ENCODE measurements at regions not wholly inside any gene's neighbourhood (a gene's known extent, or its start where the extent isn't known, plus 50 kb on each side); places are given as distances from the start of the nearest gene placed in this dataset.

- no peak overlapping the region for H2AFZ ChIP-seq (ENCODE audit: low read length)
- no peaks in the 10 kb centered on the region for H3K9me2 ChIP-seq (replicated peaks; ENCODE audit: insufficient read depth, low read length)
- no peaks in the 10 kb centered on the region for H3K79me2 ChIP-seq (ENCODE audit: low read length)
- H3K4me3 ChIP-seq (ENCODE audit: low read length), result no peak overlapping the region
- no peaks in the 10 kb centered on the region for H4K20me1 ChIP-seq (ENCODE audit: insufficient read depth, low read length)
- no peak overlapping the region for H3K4me2 ChIP-seq (ENCODE audit: low read depth, low read length)
- TF ChIP-seq EZH2 (optimal IDR thresholded peaks at IDR 0.05; ENCODE audit: low read depth, low read length), result no peak
- no peak for TF ChIP-seq EZH2phosphoT487 (IDR thresholded peaks at IDR 0.05; ENCODE audit: low read length)
- TF ChIP-seq CTCF (IDR thresholded peaks at IDR 0.05; ENCODE audit: low read length), result no peak
- no peaks in the 10 kb centered on the region for H3K27me3 ChIP-seq (replicated peaks; ENCODE audit: insufficient read depth, low read length)
- DNase-seq, result no peak
- H3K4me1 ChIP-seq (ENCODE audit: low read length), result no peaks in the 10 kb centered on the region
- no peak overlapping the region for H3K27ac ChIP-seq (ENCODE audit: low read length)
- no peak overlapping the region for H3K9ac ChIP-seq (ENCODE audit: low read length)
- no peaks in the 10 kb centered on the region for H3K36me3 ChIP-seq (replicated peaks; ENCODE audit: insufficient read depth, low read length)
- H3K9me3 ChIP-seq (replicated peaks; ENCODE audit: insufficient read depth, low read length), result no peaks in the 10 kb centered on the region
- no peaks in the 10 kb centered on the region for H3F3A ChIP-seq (ENCODE audit: insufficient read depth, low read length)
Observed at GRCh38 chr5:15333091-15333490, 166.9 kb upstream of the FBXL7 start.

- no peaks in the 10 kb centered on the region for H4K20me1 ChIP-seq (ENCODE audit: insufficient read depth, low read length)
- no peaks in the 10 kb centered on the region for H3K9me3 ChIP-seq (replicated peaks; ENCODE audit: insufficient read depth, low read length)
- H3K27ac ChIP-seq (ENCODE audit: low read length), result no peak overlapping the region
- no peaks in the 10 kb centered on the region for H3K79me2 ChIP-seq (ENCODE audit: low read length)
- no peaks in the 10 kb centered on the region for H3K9me2 ChIP-seq (replicated peaks; ENCODE audit: insufficient read depth, low read length)
- H3K4me2 ChIP-seq (ENCODE audit: low read depth, low read length), result no peak overlapping the region
- H3K27me3 ChIP-seq (replicated peaks; ENCODE audit: insufficient read depth, low read length), result no peaks in the 10 kb centered on the region
- H3K4me3 ChIP-seq (ENCODE audit: low read length), result no peak overlapping the region
- DNase-seq, result no peak
- peaks cover 6% of the 10 kb centered on the region; the same call in 1 of the 2 replicates for H3K4me1 ChIP-seq (ENCODE audit: low read length)
- H3K9ac ChIP-seq (ENCODE audit: low read length), result no peak overlapping the region
- no peak overlapping the region for H2AFZ ChIP-seq (ENCODE audit: low read length)
- H3K36me3 ChIP-seq (replicated peaks; ENCODE audit: insufficient read depth, low read length), result no peaks in the 10 kb centered on the region
- TF ChIP-seq CTCF (IDR thresholded peaks at IDR 0.05; ENCODE audit: low read length) (no peak), EZH2 (optimal IDR thresholded peaks at IDR 0.05; ENCODE audit: low read depth, low read length) (no peak), EZH2phosphoT487 (IDR thresholded peaks at IDR 0.05; ENCODE audit: low read length) (no peak)
- no peaks in the 10 kb centered on the region for H3F3A ChIP-seq (ENCODE audit: insufficient read depth, low read length)
Observed at GRCh38 chr5:15326932-15327331, 173.0 kb upstream of the FBXL7 start.

- Histone ChIP-seq H3K27me3 (replicated peaks; ENCODE audit: insufficient read depth, low read length) (no peaks in the 10 kb centered on the region), H3K27ac (ENCODE audit: low read length) (no peak overlapping the region)
- no peak for DNase-seq
Observed at GRCh38 chr5:15326471-15326870, 173.5 kb upstream of the FBXL7 start.

More at GRCh38 chr5:15326471-15326870, 173.5 kb upstream of the FBXL7 start:
- Histone ChIP-seq H3K9me3 (replicated peaks; ENCODE audit: insufficient read depth, low read length) (no peaks in the 10 kb centered on the region), H3K79me2 (ENCODE audit: low read length) (no peaks in the 10 kb centered on the region), H3K9ac (ENCODE audit: low read length) (no peak overlapping the region), H3K9me2 (replicated peaks; ENCODE audit: insufficient read depth, low read length) (no peaks in the 10 kb centered on the region), H3K36me3 (replicated peaks; ENCODE audit: insufficient read depth, low read length) (no peaks in the 10 kb centered on the region), H2AFZ (ENCODE audit: low read length) (no peak overlapping the region), H3K4me3 (ENCODE audit: low read length) (no peak overlapping the region), H4K20me1 (ENCODE audit: insufficient read depth, low read length) (no peaks in the 10 kb centered on the region), H3K4me2 (ENCODE audit: low read depth, low read length) (no peak overlapping the region), H3F3A (ENCODE audit: insufficient read depth, low read length) (no peaks in the 10 kb centered on the region), H3K4me1 (ENCODE audit: low read length) (peaks cover 6% of the 10 kb centered on the region; the same call in 1 of the 2 replicates)
- no peak for TF ChIP-seq EZH2phosphoT487 (IDR thresholded peaks at IDR 0.05; ENCODE audit: low read length)
- TF ChIP-seq EZH2 (optimal IDR thresholded peaks at IDR 0.05; ENCODE audit: low read depth, low read length), result no peak
- TF ChIP-seq CTCF (IDR thresholded peaks at IDR 0.05; ENCODE audit: low read length), result no peak

Data from MM.1S (cell line).